GM12878 (cell line): ENCODE measurements at regions not wholly inside any gene's neighbourhood (a gene's known extent, or its start where the extent isn't known, plus 50 kb on each side); places are given as distances from the start of the nearest gene placed in this dataset.

Experiments used
- ATAC-seq: fragments of 200-7000 bp; cut with Tn5 transposase; 3 replicates; pipeline ENCODE4 v1.9.1; 2020; ENCODE audit warnings: mild to moderate bottlenecking, moderate library complexity
- BruUV-seq: library from RNA; stranded (reverse); fragments of 400-500 nt; replicated peaks from 2 replicates; lab custom pipeline; 2021; lab: Mats Ljungman, UMichigan
- CTCF ChIA-PET: fragments of 300-600 bp; sonication (Branson Sonifier 250); formaldehyde crosslinking; extraction: SDS; loops from one replicate; lab custom pipeline; 2021; ENCODE audit warnings: inconsistent platforms; lab: Yijun Ruan, JAX
- POLR2A ChIA-PET: fragments of 350-600 bp; formaldehyde crosslinking; extraction: SDS; loops from one replicate; lab custom pipeline; 2021; ENCODE audit warnings: inconsistent platforms; lab: Charles Lee
- RAD21 ChIA-PET: fragments of 300-600 bp; sonication (Branson Sonifier 250); formaldehyde crosslinking; loops from one replicate; lab custom pipeline; 2023; ENCODE audit warnings: antibody characterized with exemption; ENCODE audit not compliant: unreplicated experiment; lab: Charles Lee
- SMC1A ChIA-PET: fragments of 300-600 bp; sonication (Branson Sonifier 250); formaldehyde crosslinking; loops from one replicate; lab custom pipeline; 2023; ENCODE audit not compliant: unreplicated experiment, uncharacterized antibody; lab: Charles Lee
- DNase-seq: peaks from one replicate; pipeline ENCODE4 v3.0.0-alpha.2; 2011; ENCODE audit warnings: low read depth, low spot score
- FAIRE-seq: peaks from 3 replicates; lab custom pipeline; 2011; peaks lifted over from hg19 to GRCh38; lab: Jason Lieb, UNC
- H2AFZ ChIP-seq: 2 replicates; pipeline ENCODE4 v1.6.0; 2011; ENCODE audit warnings: low read depth, low read length, control low read depth; ENCODE audit not compliant: control insufficient read depth
- H3K27ac ChIP-seq: 2 replicates; pipeline ENCODE4 v1.5.1; 2011; ENCODE audit warnings: control low read depth; ENCODE audit not compliant: control insufficient read depth, insufficient read depth
- H3K27me3 ChIP-seq, 2 experiments: replicated peaks in 1 of 2; 2 replicates each; pipeline versions ENCODE4 v1.6.0 to v1.6.1; 2011; ENCODE audit warnings: low read length in 1 of 2; ENCODE audit not compliant: control insufficient read depth in 2 of 2, insufficient read depth in 2 of 2
- H3K36me3 ChIP-seq, 2 experiments: 2 replicates each; pipeline ENCODE4 v1.5.1; 2011; ENCODE audit warnings: low read length in 1 of 2; ENCODE audit not compliant: control insufficient read depth in 2 of 2, insufficient read depth in 2 of 2
- H3K4me1 ChIP-seq: 2 replicates; pipeline ENCODE4 v1.6.1; 2011; ENCODE audit warnings: mild to moderate bottlenecking, low read length, moderate library complexity, mixed read lengths; ENCODE audit not compliant: control insufficient read depth, insufficient read depth
- H3K4me2 ChIP-seq: 2 replicates; pipeline ENCODE4 v1.6.0; 2011; ENCODE audit warnings: control low read depth; ENCODE audit not compliant: control insufficient read depth, insufficient read depth
- H3K4me3 ChIP-seq: fragments of 200-600 bp; sonication (generic); 2 replicates; pipeline ENCODE4 v1.5.1; 2016
- H3K79me2 ChIP-seq: 2 replicates; pipeline ENCODE4 v1.6.0; 2011; ENCODE audit warnings: low read length; ENCODE audit not compliant: control insufficient read depth, insufficient read depth
- H3K9ac ChIP-seq: 2 replicates; pipeline ENCODE4 v1.8.0; 2011; ENCODE audit warnings: low read length, control low read depth, mixed read lengths; ENCODE audit not compliant: control insufficient read depth, insufficient read depth
- H3K9me3 ChIP-seq: replicated peaks from 3 replicates; pipeline ENCODE4 v1.5.1; 2011; ENCODE audit warnings: mild to moderate bottlenecking, low read length; ENCODE audit not compliant: control insufficient read depth, insufficient read depth
- H4K20me1 ChIP-seq: 2 replicates; pipeline ENCODE4 v1.6.0; 2011; ENCODE audit not compliant: control insufficient read depth, insufficient read depth
- ATF2 ChIP-seq: IDR thresholded peaks from 2 replicates; pipeline ENCODE4 v1.6.1; 2012; ENCODE audit warnings: low read length, inconsistent platforms
- CUX1 ChIP-seq: IDR thresholded peaks from 2 replicates; pipeline ENCODE4 v1.6.1; 2012; ENCODE audit warnings: improper control_type of control experiment, low read depth, low read length; ENCODE audit not compliant: insufficient replicate concordance
- EP300 ChIP-seq, 2 experiments: fragments of 150-350 bp in 1 of 2; IDR thresholded peaks; 2 replicates each; pipeline ENCODE4 v1.6.1; 2011 to 2012; ENCODE audit warnings: low read depth in 2 of 2, low read length in 2 of 2, borderline replicate concordance in 1 of 2, improper control_type of control experiment in 1 of 2, inconsistent platforms in 1 of 2; ENCODE audit not compliant: control insufficient read depth in 1 of 2
- FOXK2 ChIP-seq: fragments of 450-650 bp; IDR thresholded peaks from 2 replicates; pipeline ENCODE4 v1.6.1; 2017; ENCODE audit warnings: mild to moderate bottlenecking, moderate library complexity
- HDAC6 ChIP-seq: fragments of 200-600 bp; sonication (generic); IDR thresholded peaks from one replicate; pipeline ENCODE4 v1.8.0; 2017; ENCODE audit warnings: antibody characterized with exemption; ENCODE audit not compliant: unreplicated experiment
- HDGF ChIP-seq: fragments of 450-650 bp; IDR thresholded peaks from 2 replicates; pipeline ENCODE4 v1.6.1; 2016; ENCODE audit warnings: antibody characterized with exemption
- JUNB ChIP-seq: IDR thresholded peaks from 2 replicates; pipeline ENCODE4 v1.6.1; 2016; ENCODE audit warnings: antibody characterized with exemption, mild to moderate bottlenecking
- KDM1A ChIP-seq: fragments of 200-600 bp; sonication (generic); IDR thresholded peaks from 2 replicates; pipeline ENCODE4 v1.6.1; 2016; ENCODE audit warnings: borderline replicate concordance
- SP1 ChIP-seq: IDR thresholded peaks from one replicate; pipeline ENCODE4 v1.6.1; 2011; ENCODE audit warnings: low read depth, low read length
- TCF7 ChIP-seq: IDR thresholded peaks from 2 replicates; pipeline ENCODE4 v1.6.1; 2014; ENCODE audit warnings: antibody characterized with exemption, borderline replicate concordance
- ZBTB4 ChIP-seq: fragments of 450-650 bp; formaldehyde crosslinking; IDR thresholded peaks from 2 replicates; pipeline ENCODE4 v1.4.0; 2022; ENCODE audit warnings: mild to moderate bottlenecking, moderate library complexity
- WGBS: methylation state at CpG from one replicate; pipeline ENCODE4 v1.1.6; 2016; ENCODE audit warnings: low lambda C conversion rate; ENCODE audit not compliant: insufficient replicate concordance, insufficient coverage; ENCODE audit errors: missing lambda C conversion rate; 5-methylcytosine and 5-hydroxymethylcytosine counted together
- in situ Hi-C: fragments of 300-500 bp; cut with MboI; formaldehyde crosslinking; loops from 9 replicates; pipeline ENCODE4 v1.14.3; 2018; ENCODE audit warnings: mixed read lengths
- intact Hi-C: fragments of 100-400 bp; cut with micrococcal nuclease; formaldehyde crosslinking; loops from one replicate; pipeline ENCODE4 v1.14.2; 2022; ENCODE audit not compliant: unreplicated experiment

- POLR2A ChIA-PET = interaction anchor here (0.5 kb wide), 1 partner anchor 277 kb away, joined by 6 read pairs; no protein-coding TSS in a partner anchor
- Histone ChIP-seq H3K4me3 (no peak overlapping the region), H3K27ac (no peak overlapping the region), H3K9me3 (no peaks in the 10 kb centered on the region; the same call in 2 of the 3 replicates), H3K79me2 (no peaks in the 10 kb centered on the region), H3K4me2 (no peak overlapping the region), H3K4me1 (no peaks in the 10 kb centered on the region), H3K36me3 (no peaks in the 10 kb centered on the region), H3K9ac (no peak overlapping the region), H2AFZ (no peak overlapping the region), H3K27me3 (0 out of 4 replicates have a peak, but pooled peaks cover 0 to 2% of the 10 kb centered on the region in 2 experiments), H4K20me1 (no peaks in the 10 kb centered on the region)
- FAIRE-seq = no peak
- DNase-seq = no peak
- no peak for ATAC-seq
- intact Hi-C loops = loop anchor here (10.0 kb wide), 1 partner anchor 171 kb away; no protein-coding TSS in a partner anchor
- no TSS peak for BruUV-seq
- in situ Hi-C loops = loop anchor here (10.0 kb wide), 1 partner anchor 161 kb away; no protein-coding TSS in a partner anchor
- RAD21 ChIA-PET = interaction anchor here (1.4 to 1.6 kb wide), 2 partner anchors 23 to 337 kb away, joined by 3 to 8 read pairs; no protein-coding TSS in a partner anchor
- 25% methylated on average over 2 of the region's 2 CpGs for WGBS
- CTCF ChIA-PET = interaction anchor here (0.7 to 4.6 kb wide), 3 partner anchors 28 to 337 kb away, joined by 3 to 67 read pairs (median 10); no protein-coding TSS in a partner anchor
- SMC1A ChIA-PET = interaction anchor here (0.9 to 2.1 kb wide), 7 partner anchors 8 to 175 kb away, joined by 3 to 20 read pairs (median 4); no protein-coding TSS in a partner anchor
- TF ChIP-seq TCF7 (no peak), ATF2 (no peak), HDAC6 (no peak), JUNB (no peak), KDM1A (no peak), HDGF (no peak), EP300 (IDR thresholded peaks at IDR 0.05; ENCODE audit: borderline replicate concordance in 1 of 2, control insufficient read depth in 1 of 2, low read depth in 2 of 2, low read length in 2 of 2) (no peak), CUX1 (no peak), ZBTB4 (no peak), SP1 (no peak), FOXK2 (no peak)
Observed at GRCh38 chr4:110343534-110343933, 132.4 kb upstream of the ENPEP start.
